ENCODE measurements at regions not wholly inside any gene's neighbourhood (a gene's known extent, or its start where the extent isn't known, plus 50 kb on each side); places are given as distances from the start of the nearest gene placed in this dataset.
"Not testable (repeated sequence)": the region's sequence is repeated elsewhere in the genome, so short reads cannot be mapped to it uniquely, and the experiment has no call there.

DNA sequence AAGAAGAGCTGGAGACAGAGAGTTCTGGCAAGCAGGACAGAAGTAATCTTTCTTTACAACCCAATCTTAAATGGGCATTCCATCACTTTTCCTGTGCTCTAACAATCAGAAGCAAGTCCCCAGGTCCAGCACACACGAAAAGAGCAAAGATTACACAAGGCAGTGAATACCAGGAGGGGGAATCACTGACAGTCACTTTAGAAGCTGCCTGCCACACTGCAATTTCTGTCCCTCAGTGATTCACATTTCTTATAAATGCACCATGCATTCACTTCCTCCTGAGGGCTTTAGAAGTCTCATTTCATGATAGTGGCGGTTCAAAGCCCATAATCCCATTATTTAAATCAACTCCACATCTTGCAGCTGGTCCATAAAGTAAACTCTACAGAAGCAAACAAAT lies 362.5 kb downstream of the POM121L12 start:
- DNase-seq (ENCODE audit: low read depth): no peak

DNA sequence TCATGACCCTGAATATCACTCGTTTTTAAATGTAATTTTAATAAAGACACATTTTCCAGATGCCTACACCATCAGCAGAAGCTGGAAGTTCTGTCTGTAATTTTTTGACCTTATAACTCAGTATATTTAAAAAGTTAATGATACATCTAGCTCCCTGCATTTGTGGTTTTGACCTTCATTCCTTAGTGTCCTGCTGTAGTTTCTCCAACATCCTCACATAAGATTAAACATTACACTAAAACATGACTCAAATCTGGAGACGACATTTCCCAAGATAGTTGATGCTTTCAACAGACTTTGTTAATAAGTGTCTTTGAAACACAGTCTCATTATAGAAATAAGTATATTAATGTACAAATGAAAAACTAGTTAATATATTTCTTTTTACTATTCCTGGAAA lies 363.1 kb downstream of the POM121L12 start:
- no peak for DNase-seq (ENCODE audit: low read depth)

DNA sequence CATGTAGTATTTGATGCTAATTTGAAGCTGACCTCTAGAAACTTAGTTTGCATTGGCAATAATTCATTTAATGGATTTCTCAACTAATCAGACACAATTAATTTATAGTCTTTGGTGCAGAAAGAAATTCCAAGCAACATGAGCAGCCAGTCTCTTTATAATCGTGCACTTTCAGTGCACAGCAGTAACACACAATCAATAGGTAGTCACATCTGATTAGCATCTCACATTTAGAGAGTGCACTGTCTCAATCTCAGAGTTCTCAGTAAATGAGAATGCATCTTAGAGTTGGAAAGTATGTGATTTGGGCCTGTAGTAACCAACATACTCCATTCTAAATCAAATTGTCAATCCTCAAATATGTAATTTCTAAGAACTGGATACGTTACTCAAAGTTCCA lies 377.6 kb downstream of the POM121L12 start:
- DNase-seq (ENCODE audit: low read depth): no peak

DNA sequence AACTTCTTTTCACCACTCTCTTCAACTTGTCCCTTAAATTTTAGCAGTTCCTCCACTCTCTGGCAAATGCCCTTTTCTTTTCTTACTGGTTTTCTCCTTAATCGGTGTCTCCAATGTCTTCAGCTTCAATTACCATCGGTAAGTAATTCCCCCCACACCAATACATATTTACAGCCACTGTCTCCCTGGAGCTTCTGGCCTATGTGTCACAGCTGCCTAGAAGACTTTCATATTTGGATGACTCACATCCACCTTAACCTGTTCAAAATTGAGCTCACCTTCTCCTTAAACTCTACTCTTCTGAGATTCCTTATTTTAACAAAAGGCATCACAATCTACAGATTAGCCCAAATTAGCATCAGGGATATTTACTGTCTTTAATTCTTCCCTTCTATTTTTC lies 380.4 kb downstream of the POM121L12 start:
- no peak for DNase-seq (ENCODE audit: low read depth)

DNA sequence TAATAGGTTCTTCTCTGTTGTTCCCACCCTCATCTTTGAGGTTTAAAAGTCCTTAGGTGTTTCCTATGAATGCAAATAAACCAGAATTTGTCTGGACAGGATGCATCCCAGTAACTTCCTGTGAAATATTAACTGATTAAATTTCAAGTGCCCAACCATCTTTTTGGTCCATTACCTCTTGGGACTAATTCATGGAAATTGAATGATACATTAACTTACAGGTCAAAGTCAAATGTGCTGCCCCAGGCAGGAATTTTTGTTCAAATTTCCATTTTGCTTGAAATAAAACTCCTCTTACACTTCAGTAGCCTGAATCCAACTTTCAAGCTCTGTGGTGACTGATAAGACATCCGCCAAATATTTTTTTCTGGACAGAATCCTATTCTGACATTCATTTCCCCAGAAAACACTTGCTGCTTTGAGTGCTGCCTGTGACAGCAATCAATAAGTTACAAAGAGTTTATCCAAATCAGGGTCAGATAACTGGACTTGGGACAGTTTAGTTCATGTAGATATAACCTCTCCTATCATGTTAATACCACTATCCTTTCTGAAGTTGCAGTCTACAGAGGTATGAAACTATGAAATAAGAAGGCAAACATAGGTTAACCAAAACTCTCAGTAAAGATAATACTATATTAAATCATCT lies 383.5 kb downstream of the POM121L12 start:
- no peak for DNase-seq (ENCODE audit: low read depth)

DNA sequence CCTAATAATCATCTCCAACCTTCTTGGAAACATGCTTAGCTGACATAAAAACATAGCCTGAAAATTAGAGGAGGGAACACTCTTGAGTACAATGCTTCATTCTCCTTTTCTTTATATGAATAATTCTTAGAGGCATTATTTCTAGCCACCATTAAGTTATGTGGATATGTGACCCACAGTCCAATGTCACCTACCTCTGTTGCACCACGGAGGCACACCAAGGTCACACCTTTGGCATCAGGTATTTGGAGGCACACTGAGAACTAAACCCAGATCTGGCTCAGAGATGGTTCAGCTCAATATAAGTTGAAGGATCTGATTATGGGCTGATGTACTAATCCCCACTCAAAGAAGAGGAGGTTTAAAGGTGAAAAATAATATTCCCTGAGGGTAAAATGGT lies 385.1 kb downstream of the POM121L12 start:
- DNase-seq (ENCODE audit: low read depth): no peak

DNA sequence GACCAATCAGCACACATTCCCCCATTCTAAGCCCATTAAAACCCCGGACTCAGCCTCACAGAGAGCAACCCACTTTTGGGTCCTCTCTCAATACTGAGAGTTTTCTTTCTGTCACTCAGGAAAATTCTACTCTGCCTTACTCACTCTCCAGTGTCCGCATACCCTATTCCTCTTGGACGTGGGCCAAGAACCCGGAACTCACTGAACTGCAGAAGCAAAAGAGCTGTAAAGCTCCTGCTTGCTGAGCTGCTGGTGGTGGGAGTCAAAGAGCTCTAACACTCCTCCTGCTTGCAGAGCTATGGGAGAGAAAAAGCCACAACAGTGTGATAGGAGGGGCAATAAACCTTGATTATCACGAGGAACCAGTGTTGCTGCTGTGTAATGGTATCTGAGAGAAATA lies 386.9 kb downstream of the POM121L12 start:
- DNase-seq (ENCODE audit: low read depth): no peak

DNA sequence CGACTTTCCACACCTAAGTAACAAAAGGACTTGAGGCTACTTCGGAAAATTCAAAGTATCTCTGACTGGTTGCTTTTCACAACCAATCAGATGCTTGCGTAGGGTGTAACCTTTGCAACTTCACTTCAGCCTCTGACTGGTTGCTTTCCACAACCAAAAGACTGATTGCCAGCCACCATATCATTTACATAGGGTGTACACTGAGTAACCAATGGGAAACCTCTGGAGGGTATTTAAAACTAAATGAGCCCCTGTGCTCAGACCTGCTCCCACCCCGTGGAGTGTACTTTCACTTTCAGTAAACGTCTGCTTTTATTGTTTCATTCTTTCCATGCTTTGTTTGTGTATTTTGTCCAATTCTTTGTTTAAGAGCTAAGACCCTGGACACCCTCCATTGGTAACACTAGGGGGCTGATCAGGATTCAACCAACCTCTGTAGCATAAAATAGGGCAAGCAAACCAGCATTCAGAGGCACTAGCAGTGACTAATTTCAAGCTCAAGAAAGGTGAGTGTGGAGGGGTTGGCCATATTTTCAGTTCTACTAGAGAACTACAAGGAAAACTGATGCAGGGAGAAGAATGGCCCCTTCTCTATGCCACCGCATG lies 390.8 kb downstream of the POM121L12 start:
- DNase-seq (ENCODE audit: low read depth): no peak

DNA sequence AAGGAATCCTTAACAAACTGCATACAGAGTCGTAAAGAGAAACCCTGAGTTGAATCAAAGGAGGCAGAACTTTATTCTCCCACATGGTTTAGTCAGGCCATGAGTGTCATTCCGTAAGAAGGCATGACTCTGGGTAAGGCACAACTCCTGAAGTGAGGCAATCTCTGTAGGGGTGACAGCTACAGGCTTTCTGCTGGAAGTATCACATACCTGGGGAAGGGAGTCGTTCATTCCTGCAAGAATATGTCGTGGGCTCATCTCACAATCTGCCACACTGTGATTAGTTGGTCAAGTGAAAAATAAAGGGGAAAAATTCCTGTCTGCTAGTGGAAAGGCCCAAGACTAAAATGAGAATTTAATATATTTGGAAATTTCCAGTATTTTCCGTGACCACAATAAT lies 392.6 kb downstream of the POM121L12 start:
- no peak for DNase-seq (ENCODE audit: low read depth)

DNA sequence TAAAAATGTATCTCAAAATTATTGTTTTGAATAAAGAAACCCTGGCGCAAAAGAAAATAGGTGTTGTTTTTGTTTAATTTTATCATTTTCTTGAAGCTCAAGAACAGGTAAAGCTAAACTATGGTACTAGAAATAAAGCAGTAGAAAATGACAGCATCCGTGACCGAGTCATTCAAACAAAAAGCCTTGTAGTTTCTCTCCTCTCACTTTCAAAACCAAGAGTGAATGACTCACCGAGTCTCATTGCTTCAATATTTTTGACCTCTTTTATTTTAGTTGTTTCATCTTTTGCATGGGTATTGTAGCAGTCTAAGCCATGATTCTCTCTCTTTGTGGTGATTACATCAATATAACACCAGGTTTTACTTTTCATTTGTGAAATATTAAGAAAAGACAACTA lies 396.5 kb downstream of the POM121L12 start:
- no peak for DNase-seq (ENCODE audit: low read depth)

DNA sequence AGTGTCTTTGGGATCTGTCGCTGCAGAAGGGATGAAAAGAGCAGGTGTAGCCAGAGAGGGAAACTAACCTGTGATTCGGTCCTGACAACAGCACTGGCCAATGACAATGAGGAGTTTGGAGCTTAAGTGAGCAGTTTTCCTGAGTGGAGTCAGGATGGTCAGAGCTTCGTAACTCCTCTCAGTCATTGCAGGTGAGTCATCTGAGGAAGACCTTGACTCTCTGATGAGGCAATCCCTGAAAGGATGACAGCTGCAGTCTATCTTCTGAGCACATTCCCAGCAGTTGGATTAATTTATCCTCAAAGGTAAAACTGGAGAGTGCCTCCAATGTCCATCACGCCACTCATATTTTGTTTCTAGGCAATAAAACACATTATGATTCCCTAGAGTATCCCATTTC lies 401.9 kb downstream of the POM121L12 start:
- DNase-seq (ENCODE audit: low read depth): no peak

DNA sequence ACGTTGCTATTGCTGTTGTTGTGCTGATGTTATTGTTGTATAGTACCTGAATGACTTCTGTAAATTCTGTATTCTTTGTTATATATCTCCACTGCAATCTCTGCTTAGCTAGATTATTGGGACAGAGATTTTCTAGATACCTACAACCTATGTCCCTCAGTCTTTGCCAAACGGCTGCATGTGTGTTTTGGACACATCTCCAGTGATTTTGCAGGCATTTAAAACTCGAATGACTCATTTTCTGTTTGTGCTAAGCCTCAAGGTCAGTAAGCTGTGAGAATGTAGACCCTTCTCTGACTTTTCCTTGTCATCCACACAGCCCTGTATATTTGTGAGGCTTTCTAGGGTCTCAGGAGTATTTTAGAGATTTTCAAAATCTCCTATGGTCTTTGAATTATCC lies 410.7 kb downstream of the POM121L12 start:
- no peak for DNase-seq (ENCODE audit: low read depth)

DNA sequence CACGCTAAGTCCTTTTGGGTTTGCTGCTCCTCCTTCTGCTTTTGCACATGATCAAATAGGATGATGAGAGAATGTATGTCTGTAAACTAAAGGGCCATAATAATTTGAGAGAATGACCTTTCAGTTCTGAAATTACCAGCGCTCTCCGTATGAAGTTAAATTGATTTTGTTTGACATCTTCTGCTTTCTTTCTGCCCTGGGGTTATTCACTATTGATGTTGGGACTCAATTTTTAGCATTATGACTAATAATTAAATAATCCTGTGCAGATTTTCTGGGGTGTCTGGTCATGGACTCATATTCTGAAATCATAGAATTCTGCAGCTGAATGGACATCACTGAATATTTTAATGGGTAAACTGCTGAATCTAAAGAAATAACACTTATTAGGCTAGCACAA lies 423.2 kb downstream of the POM121L12 start:
- DNase-seq (ENCODE audit: low read depth): no peak

DNA sequence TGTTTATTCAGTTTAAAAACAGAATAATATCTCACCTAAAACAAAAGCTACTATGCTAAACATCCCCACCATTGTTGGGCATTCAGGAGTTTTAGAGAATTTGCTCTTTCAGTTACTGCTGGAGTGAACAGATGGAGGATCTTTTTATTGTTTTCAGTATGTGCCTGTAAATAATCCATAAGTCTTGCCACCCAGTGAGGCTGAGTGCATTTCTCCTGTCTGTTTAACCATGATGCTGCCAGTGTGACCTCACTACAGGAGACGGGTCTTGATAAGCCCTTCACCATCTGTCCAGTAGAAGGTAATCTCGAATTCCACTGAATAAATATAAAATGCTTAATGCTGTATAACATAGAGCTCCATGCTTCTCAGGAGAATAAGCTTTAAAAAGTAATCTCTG lies 430.9 kb downstream of the POM121L12 start:
- no peak for DNase-seq (ENCODE audit: low read depth)

DNA sequence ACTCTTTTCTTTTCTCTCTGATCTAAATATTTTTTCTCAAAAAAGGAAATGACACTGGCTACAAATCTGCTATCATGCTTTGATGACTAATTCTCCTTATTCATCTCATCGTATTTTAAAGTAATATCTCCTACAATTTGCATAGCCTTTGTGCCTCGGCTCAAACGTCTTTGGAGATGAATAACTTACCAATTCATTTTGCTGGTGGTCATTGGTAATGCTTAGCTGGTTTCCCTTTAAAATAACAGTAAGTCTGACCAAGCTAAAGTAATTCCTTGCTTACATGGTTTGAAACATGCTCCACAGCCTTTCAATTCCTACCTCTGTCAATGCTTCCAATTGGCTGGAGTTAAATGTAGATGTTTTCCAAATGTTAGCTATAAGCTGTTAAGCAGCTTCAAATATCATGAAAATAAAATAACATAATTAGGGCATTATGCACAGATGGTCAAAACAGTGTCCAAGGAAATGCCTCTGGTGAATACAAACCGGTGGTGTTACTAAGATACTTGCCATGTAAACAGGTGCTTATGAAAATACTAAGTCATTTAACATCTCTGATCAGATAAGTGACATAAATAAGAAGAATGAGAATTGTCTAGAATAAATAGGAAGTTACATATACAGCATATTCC lies 435.0 kb downstream of the POM121L12 start:
- DNase-seq (ENCODE audit: low read depth): no peak

DNA sequence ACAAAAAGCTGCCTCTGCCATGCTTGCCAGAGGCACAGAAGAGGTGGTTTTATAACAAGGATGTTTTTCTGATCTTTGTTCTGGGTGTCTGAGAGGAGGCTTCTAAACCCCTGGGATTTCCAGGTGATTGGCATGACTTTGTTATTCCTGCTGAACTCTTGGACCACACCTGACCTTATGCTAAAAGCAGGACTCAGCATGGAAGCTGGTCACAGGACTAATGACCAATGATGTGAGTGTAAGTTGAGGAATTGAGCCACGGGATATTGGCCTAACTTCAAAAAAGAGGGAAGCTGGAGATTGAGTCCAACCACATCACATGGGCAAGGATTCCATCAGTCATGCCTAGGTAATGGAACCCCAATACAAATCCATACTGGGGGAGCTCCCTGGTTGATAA lies 437.9 kb downstream of the POM121L12 start:
- no peak for DNase-seq (ENCODE audit: low read depth)

DNA sequence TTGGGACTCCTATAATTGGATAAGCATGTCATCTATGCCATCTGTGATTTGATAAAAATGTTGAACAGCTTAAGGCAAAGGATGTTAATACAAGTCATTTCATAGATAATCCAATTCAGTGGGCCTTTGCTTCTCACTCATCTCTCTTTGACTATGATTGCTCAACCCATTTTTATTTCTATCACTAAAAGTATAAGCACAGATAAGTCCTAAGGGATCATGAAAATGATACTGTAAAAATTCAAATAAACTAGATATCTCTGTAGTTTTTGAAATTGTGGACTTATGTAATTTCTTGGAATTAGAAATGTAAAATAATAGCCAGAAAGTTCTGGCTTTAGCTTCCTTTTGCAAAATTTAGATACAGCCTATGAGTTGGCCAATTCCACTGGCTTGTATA lies 440.3 kb downstream of the POM121L12 start:
- no peak for DNase-seq (ENCODE audit: low read depth)

DNA sequence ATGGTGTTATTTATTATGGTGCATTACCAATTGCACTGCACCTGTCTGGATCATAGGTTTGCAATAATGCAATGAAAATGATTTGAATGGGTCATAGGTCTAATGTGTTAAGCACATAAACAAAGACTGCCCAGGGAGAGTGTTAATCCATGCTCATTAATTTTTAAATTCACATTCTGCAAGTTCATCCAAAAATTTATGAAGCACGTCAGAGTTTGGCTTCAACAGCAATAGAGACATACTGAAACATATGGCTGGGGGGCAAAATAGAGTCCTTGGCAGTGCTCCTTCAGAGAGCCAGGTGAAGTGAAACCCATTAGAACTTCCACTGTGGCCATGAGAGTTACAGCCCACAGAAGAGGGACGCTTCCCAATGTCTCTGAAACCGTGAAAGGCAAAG lies 441.1 kb downstream of the POM121L12 start:
- DNase-seq (ENCODE audit: low read depth): no peak

DNA sequence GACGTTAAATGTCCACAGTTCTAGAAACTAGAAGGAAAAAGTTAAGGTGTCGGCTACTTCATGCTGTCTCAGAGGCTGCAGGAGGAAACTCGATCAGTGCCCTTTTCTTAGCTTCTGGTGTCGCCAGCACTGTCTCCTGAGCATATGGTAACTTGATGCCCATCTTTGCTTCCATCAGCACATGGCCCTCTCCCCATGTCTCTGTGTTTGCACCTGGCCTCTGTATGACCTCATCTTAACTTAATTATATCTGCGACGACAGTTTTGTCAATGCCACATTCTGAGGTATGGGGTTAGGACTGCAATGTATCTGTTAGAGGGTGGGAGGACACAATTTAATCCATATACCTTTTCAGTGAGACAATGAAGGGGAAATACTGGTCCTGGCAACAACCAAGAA lies 449.9 kb downstream of the POM121L12 start:
- DNase-seq (ENCODE audit: low read depth): no peak

DNA sequence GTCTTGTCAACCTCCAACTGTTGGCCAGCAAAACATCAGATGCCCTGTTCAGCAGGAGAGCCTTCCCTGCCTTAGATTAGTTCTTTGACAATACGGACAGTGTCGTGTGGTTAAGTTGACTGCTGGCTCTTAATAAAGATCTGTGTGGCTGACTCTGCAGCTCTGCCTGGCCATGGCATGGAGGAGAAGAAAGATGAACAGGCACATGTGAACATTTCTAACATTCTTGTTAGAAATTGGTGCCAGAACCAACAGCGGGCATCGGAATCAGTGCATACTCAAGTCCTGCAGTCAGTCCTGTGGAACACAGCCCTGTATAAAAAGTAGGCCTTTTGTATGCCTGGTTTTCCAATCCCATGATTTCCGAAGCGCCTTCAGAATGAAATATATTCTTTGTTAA lies 455.6 kb downstream of the POM121L12 start:
- DNase-seq (ENCODE audit: low read depth): no peak

DNA sequence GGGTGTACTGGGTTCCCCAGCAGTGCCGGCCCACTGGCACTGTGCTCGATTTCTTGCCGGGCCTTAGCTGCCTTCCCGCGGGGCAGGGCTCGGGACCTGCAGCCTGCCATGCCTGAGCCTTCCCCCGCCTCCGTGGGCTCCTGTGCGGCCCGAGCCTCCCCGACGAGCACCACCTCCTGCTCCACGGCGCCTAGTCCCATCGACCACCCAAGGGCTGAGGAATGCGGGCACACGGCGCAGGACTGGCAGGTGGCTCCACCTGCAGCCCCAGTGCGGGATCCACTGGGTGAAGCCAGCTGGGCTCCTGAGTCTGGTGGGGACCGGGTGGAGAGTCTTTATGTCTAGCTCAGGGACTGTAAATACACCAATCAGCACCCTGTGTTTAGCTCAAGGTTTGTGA lies 459.7 kb downstream of the POM121L12 start:
- DNase-seq (ENCODE audit: low read depth): not testable (repeated sequence)

DNA sequence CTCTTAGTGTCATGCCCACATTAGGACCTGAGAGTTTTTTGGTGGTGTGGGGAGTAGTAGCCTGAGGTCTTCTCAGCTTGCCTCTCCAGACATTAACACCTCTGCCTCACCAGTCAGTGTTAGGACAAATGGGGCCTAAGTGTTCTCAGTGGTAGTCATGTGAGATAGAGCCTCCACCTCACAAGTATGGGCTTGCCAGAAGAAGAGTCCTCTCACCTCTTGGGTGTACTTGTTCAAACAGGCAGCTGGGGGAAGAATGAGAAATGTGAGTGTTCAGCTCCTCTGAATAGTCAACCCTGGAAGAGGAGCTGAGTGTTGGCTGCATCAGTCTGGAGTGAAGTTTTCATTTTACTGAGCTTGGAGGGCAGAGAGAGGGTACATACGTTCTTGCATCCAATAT lies 464.6 kb downstream of the POM121L12 start:
- DNase-seq (ENCODE audit: low read depth): no peak

DNA sequence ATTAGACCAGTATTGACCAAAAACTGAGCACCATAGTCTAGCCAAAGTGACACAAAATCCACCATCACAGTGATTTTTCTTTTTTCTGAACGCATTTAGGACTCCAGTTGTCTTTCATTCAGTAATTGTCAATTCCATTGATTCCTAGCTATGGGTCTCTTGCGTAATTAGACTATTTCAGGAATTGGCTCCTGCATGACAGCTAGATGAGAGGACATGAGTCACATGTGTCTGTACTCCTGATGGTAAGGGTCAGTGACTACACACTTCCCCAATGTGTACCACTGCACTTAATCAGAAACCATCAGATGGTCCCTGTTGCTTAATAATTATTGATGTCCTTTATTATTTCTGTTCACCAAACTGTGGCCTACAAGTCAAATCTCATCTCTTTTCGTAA lies 469.5 kb downstream of the POM121L12 start:
- no peak for DNase-seq (ENCODE audit: low read depth)

DNA sequence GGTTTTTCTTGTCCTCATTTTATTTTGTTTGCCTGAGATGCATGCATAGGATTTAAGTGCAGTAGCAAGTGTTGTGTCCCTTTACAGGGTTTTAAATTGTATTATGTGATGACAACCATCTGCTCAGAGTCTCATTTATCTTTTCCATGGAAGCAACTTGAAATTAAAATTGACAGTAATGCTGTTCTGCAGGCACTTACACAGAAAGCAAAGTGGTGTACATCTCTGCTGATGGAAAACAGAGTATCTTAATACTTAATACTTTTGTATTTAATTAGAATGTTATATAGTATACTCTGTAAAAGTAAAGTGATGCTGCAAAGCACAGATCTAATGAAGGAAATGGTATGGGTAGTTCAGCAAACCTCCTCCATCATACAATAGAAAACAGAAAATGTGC lies 482.9 kb downstream of the POM121L12 start:
- DNase-seq (ENCODE audit: low read depth): no peak
